A673 (cell line): ENCODE measurements at regions not wholly inside any gene's neighbourhood (a gene's known extent, or its start where the extent isn't known, plus 50 kb on each side); places are given as distances from the start of the nearest gene placed in this dataset.

Experiments used
- EZH2 ChIP-seq: fragments of 200-600 bp; sonication (generic); IDR thresholded peaks from 2 replicates; pipeline ENCODE4 v1.6.1; 2017; ENCODE audit warnings: borderline replicate concordance, low read depth, mild to moderate bottlenecking, mixed read lengths, antibody characterized with exemption, low read length; ENCODE audit not compliant: poor library complexity, severe bottlenecking
- TF ChIP-seq, protein P1 (sequence below): fragments of 300-800, 200-600 bp; sonication (generic); conservative IDR thresholded peaks from 2 replicates; pipeline ENCODE4 v1.5.1; 2017; ENCODE audit warnings: low read depth, mild to moderate bottlenecking, antibody characterized with exemption, low read length, moderate library complexity, mixed read lengths

DNA sequence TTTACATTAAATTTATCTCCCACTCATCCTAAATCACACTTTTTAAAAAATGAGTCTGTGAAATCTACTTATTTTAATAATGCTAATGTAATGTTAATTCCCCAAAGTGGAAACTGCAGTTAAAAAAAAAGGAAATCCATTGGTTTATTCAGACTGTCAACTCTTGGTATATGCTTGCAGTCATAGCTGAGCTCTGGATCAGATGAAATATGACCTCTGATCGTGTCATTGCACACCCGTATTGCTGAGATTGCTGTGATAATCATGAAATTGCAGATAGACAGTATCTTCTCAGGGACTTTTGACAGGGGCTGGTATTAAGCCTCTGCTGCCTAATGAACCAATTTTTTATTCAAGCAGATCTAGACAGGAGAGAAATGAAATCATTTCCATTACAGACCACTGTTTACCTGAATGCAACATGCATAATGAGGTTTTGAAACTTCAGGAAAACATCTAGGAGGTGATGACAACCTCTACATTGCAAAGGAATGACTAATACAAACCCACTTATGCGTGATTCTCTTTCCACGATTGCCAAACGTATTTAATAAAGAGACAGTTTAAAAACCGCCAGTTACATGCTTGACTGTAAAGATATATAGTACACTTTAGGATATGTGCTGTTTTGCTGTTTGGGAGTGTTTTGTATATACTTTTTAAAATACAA, 138.3 kb upstream of the PUDP start:
- no peak for TF ChIP-seq EZH2
- TF ChIP-seq, protein P1, sequence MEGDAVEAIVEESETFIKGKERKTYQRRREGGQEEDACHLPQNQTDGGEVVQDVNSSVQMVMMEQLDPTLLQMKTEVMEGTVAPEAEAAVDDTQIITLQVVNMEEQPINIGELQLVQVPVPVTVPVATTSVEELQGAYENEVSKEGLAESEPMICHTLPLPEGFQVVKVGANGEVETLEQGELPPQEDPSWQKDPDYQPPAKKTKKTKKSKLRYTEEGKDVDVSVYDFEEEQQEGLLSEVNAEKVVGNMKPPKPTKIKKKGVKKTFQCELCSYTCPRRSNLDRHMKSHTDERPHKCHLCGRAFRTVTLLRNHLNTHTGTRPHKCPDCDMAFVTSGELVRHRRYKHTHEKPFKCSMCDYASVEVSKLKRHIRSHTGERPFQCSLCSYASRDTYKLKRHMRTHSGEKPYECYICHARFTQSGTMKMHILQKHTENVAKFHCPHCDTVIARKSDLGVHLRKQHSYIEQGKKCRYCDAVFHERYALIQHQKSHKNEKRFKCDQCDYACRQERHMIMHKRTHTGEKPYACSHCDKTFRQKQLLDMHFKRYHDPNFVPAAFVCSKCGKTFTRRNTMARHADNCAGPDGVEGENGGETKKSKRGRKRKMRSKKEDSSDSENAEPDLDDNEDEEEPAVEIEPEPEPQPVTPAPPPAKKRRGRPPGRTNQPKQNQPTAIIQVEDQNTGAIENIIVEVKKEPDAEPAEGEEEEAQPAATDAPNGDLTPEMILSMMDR, result no peak
